Trophoblast cell (in vitro differentiated cells and primary cell): ENCODE measurements at regions not wholly inside any gene's neighbourhood (a gene's known extent, or its start where the extent isn't known, plus 50 kb on each side); places are given as distances from the start of the nearest gene placed in this dataset.
A peak's percentile ranks its signal among the peaks of the same experiment; 100 is the strongest.

ENCODE experiments used
- DNase-seq, 2 donors: peaks; one replicate each; pipeline ENCODE4 v3.0.0-alpha.2; 2016
- H2AFZ ChIP-seq: 2 replicates; pipeline ENCODE4 v1.6.1; 2013; ENCODE audit warnings: low read length, moderate library complexity, mild to moderate bottlenecking; ENCODE audit not compliant: insufficient read depth, poor library complexity
- H2AK5ac ChIP-seq: 2 replicates; pipeline ENCODE4 v1.6.1; 2013; ENCODE audit warnings: mild to moderate bottlenecking, low read length
- H2BK120ac ChIP-seq: 2 replicates; pipeline ENCODE4 v1.6.1; 2013; ENCODE audit warnings: low read length, mild to moderate bottlenecking, moderate library complexity; ENCODE audit not compliant: insufficient read depth, poor library complexity
- H2BK12ac ChIP-seq: 2 replicates; pipeline ENCODE4 v1.6.1; 2013; ENCODE audit warnings: mild to moderate bottlenecking, low read length, moderate library complexity
- H2BK5ac ChIP-seq: 2 replicates; pipeline ENCODE4 v1.6.1; 2013; ENCODE audit warnings: low read length, low read depth, moderate library complexity, mild to moderate bottlenecking; ENCODE audit not compliant: poor library complexity
- H3K14ac ChIP-seq: 2 replicates; pipeline ENCODE4 v1.6.1; 2013; ENCODE audit warnings: mild to moderate bottlenecking, low read length
- H3K18ac ChIP-seq: 2 replicates; pipeline ENCODE4 v1.6.1; 2013; ENCODE audit warnings: mild to moderate bottlenecking, low read length
- H3K23ac ChIP-seq: 2 replicates; pipeline ENCODE4 v1.6.1; 2013; ENCODE audit warnings: low read length
- H3K27ac ChIP-seq: 2 replicates; pipeline ENCODE4 v1.5.1; 2013; ENCODE audit warnings: low read depth, mild to moderate bottlenecking, inconsistent platforms, low read length, moderate library complexity
- H3K27me3 ChIP-seq: 2 replicates; pipeline ENCODE4 v1.6.1; 2013; ENCODE audit warnings: inconsistent platforms, mild to moderate bottlenecking, low read length, moderate library complexity; ENCODE audit not compliant: insufficient read depth
- H3K36me3 ChIP-seq, 2 experiments: 1 replicate in 1 of 2; 2 replicates in 1 of 2; pipeline ENCODE4 v1.6.1; 2013; ENCODE audit warnings: low read length in 2 of 2, mild to moderate bottlenecking in 2 of 2, moderate library complexity in 1 of 2; ENCODE audit not compliant: insufficient read depth in 2 of 2, control insufficient read depth in 1 of 2
- H3K4ac ChIP-seq: 2 replicates; pipeline ENCODE4 v1.6.1; 2013; ENCODE audit warnings: low read depth, mild to moderate bottlenecking, low read length, moderate library complexity
- H3K4me1 ChIP-seq, 2 experiments: 1 replicate in 1 of 2; 2 replicates in 1 of 2; pipeline ENCODE4 v1.6.1; 2013; ENCODE audit warnings: low read length in 2 of 2, mild to moderate bottlenecking in 2 of 2, moderate library complexity in 1 of 2; ENCODE audit not compliant: insufficient read depth in 2 of 2, control insufficient read depth in 1 of 2
- H3K4me2 ChIP-seq: 2 replicates; pipeline ENCODE4 v1.6.1; 2013; ENCODE audit warnings: inconsistent platforms, mild to moderate bottlenecking, low read length, moderate library complexity
- H3K4me3 ChIP-seq: 2 replicates; pipeline ENCODE4 v1.5.1; 2013; ENCODE audit warnings: mild to moderate bottlenecking, low read depth, low read length, inconsistent platforms
- H3K79me1 ChIP-seq: one replicate; pipeline ENCODE4 v1.6.1; 2013; ENCODE audit warnings: low read length
- H3K79me2 ChIP-seq: 2 replicates; pipeline ENCODE4 v1.6.1; 2013; ENCODE audit warnings: low read length, mild to moderate bottlenecking; ENCODE audit not compliant: control insufficient read depth, insufficient read depth, poor library complexity
- H3K9ac ChIP-seq: 2 replicates; pipeline ENCODE4 v1.6.1; 2013; ENCODE audit warnings: mild to moderate bottlenecking, low read length
- H3K9me3 ChIP-seq: 2 replicates; pipeline ENCODE4 v1.6.1; 2013; ENCODE audit warnings: low read depth, mild to moderate bottlenecking, control low read depth, inconsistent platforms, low read length; ENCODE audit not compliant: insufficient read depth
- H4K12ac ChIP-seq: 2 replicates; pipeline ENCODE4 v1.6.1; 2013; ENCODE audit warnings: low read depth, mild to moderate bottlenecking, low read length, moderate library complexity
- H4K8ac ChIP-seq: 2 replicates; pipeline ENCODE4 v1.6.1; 2013; ENCODE audit warnings: low read depth, mild to moderate bottlenecking, low read length, moderate library complexity
- H4K91ac ChIP-seq: one replicate; pipeline ENCODE4 v1.6.1; 2013; ENCODE audit warnings: low read depth, mild to moderate bottlenecking, low read length, moderate library complexity
- WGBS: extraction: QIAGEN DNeasy Blood & Tissue Kit; methylation state at CpG from one replicate; pipeline ENCODE4 v1.1.7; 2013; ENCODE audit warnings: missing lambda C conversion rate; ENCODE audit not compliant: insufficient read length, insufficient coverage; ENCODE audit errors: extremely low coverage; 5-methylcytosine and 5-hydroxymethylcytosine counted together

- Histone ChIP-seq H3K4me2 (no peak overlapping the region), H2AK5ac (no peak overlapping the region), H2AFZ (no peak overlapping the region), H3K79me2 (no peaks in the 10 kb centered on the region), H2BK5ac (no peak overlapping the region), H3K27ac (no peak overlapping the region), H3K4me3 (no peak overlapping the region), H3K9me3 (no peaks in the 10 kb centered on the region), H4K12ac (no peak overlapping the region), H3K23ac (no peak overlapping the region), H3K18ac (no peak overlapping the region), H2BK12ac (no peak overlapping the region), H2BK120ac (no peak overlapping the region), H3K36me3 (no peaks in the 10 kb centered on the region), H3K27me3 (no peaks in the 10 kb centered on the region), H4K8ac (no peak overlapping the region), H4K91ac (no peak overlapping the region), H3K9ac (no peak overlapping the region), H3K14ac (no peak overlapping the region), H3K4me1 (no peaks in the 10 kb centered on the region), H3K79me1 (no peaks in the 10 kb centered on the region), H3K4ac (no peak overlapping the region)
- DNase-seq: no peak
- no CpG with 5 or more reads among the region's 3 CpGs for WGBS
These were observed 56.8 kb upstream of the CNOT2 start for GRCh38 chr12:70186436-70186835.

- Histone ChIP-seq H3K79me2 (no peaks in the 10 kb centered on the region), H2BK120ac (no peak overlapping the region), H2BK12ac (no peak overlapping the region), H2AFZ (no peak overlapping the region), H3K9ac (no peak overlapping the region), H3K14ac (no peak overlapping the region), H4K8ac (no peak overlapping the region), H2AK5ac (no peak overlapping the region), H4K12ac (no peak overlapping the region), H3K4me1 (no peaks in the 10 kb centered on the region), H3K9me3 (no peaks in the 10 kb centered on the region), H3K4ac (no peak overlapping the region), H3K4me3 (no peak overlapping the region), H3K79me1 (no peaks in the 10 kb centered on the region), H3K27ac (no peak overlapping the region), H4K91ac (no peak overlapping the region), H3K36me3 (no peaks in the 10 kb centered on the region), H3K18ac (no peak overlapping the region), H3K27me3 (no peaks in the 10 kb centered on the region), H2BK5ac (no peak overlapping the region), H3K23ac (no peak overlapping the region), H3K4me2 (no peak overlapping the region)
- no CpG with 5 or more reads among the region's 1 CpG for WGBS
- peak; percentile 10 to 64 for DNase-seq
These were observed 52.8 kb upstream of the CNOT2 start for GRCh38 chr12:70190262-70191010.
